ENCODE measurements at regions not wholly inside any gene's neighbourhood (a gene's known extent, or its start where the extent isn't known, plus 50 kb on each side); places are given as distances from the start of the nearest gene placed in this dataset.

DNA sequence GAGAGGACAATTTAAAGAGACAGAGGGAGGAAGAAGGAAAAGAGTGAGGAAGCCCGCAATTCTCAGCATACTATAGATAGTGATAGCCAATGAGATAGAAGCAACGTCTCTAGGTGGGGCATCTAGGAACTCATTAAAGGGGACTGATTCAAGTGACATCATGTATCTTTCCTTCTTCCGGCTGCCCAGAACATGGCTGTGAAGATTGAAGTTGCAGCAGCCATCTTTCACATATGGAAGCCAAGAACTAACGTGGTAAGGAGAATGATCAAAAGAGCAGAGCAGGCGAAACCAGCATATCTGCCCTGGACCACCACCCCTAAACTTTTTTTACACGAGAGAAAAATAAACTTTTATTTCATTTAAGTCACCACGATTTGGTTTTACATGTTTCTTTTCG is 133.8 kb downstream of the DDX53 start:
- TF ChIP-seq, protein P1, sequence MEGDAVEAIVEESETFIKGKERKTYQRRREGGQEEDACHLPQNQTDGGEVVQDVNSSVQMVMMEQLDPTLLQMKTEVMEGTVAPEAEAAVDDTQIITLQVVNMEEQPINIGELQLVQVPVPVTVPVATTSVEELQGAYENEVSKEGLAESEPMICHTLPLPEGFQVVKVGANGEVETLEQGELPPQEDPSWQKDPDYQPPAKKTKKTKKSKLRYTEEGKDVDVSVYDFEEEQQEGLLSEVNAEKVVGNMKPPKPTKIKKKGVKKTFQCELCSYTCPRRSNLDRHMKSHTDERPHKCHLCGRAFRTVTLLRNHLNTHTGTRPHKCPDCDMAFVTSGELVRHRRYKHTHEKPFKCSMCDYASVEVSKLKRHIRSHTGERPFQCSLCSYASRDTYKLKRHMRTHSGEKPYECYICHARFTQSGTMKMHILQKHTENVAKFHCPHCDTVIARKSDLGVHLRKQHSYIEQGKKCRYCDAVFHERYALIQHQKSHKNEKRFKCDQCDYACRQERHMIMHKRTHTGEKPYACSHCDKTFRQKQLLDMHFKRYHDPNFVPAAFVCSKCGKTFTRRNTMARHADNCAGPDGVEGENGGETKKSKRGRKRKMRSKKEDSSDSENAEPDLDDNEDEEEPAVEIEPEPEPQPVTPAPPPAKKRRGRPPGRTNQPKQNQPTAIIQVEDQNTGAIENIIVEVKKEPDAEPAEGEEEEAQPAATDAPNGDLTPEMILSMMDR (IDR thresholded peaks at IDR 0.05): no peak
- no peak for TF ChIP-seq POLR2A (IDR thresholded peaks at IDR 0.05)
- TF ChIP-seq POLR2AphosphoS5 (IDR thresholded peaks at IDR 0.05): no peak
- TF ChIP-seq EP300 (IDR thresholded peaks at IDR 0.05): no peak

Measured in sigmoid colon (tissue), 4 donors.